HL-60 (cell line): ENCODE measurements at regions not wholly inside any gene's neighbourhood (a gene's known extent, or its start where the extent isn't known, plus 50 kb on each side); places are given as distances from the start of the nearest gene placed in this dataset.

Experiments
- DNase-seq, 2 experiments: peaks; one replicate each; pipeline ENCODE4 v3.0.0-alpha.2; 2010 to 2020; ENCODE audit warnings: low read depth in 1 of 2, low spot score in 1 of 2
- H3K27ac ChIP-seq: fragments of 250-450 bp; sonication (Bioruptor Pico); replicated peaks from 2 replicates; pipeline ENCODE4 v1.5.1; 2020; ENCODE audit warnings: mild to moderate bottlenecking, moderate library complexity
- H3K27me3 ChIP-seq: fragments of 250-450 bp; sonication (Bioruptor Pico); 2 replicates; pipeline ENCODE4 v1.5.1; 2021; ENCODE audit warnings: mild to moderate bottlenecking, moderate library complexity; ENCODE audit not compliant: insufficient read depth, poor library complexity, severe bottlenecking
- H3K4me3 ChIP-seq: replicated peaks from 2 replicates; pipeline ENCODE4 v1.5.1; 2011; ENCODE audit warnings: mild to moderate bottlenecking, control low read depth, low read length; ENCODE audit not compliant: insufficient read depth
- GABPA ChIP-seq: IDR thresholded peaks from 2 replicates; pipeline ENCODE4 v1.6.1; 2012; ENCODE audit warnings: low read depth
- POLR2AphosphoS5 ChIP-seq: IDR thresholded peaks from 2 replicates; pipeline ENCODE4 v1.6.1; 2012; ENCODE audit warnings: low read depth
- SPI1 ChIP-seq: IDR thresholded peaks from 2 replicates; pipeline ENCODE4 v1.6.1; 2012; ENCODE audit warnings: low read depth, mild to moderate bottlenecking, borderline replicate concordance
- TF ChIP-seq, protein P1 (sequence below): IDR thresholded peaks from one replicate; pipeline ENCODE4 v1.5.1; 2011; ENCODE audit warnings: low read length, control low read depth, inconsistent platforms; ENCODE audit not compliant: insufficient read depth
- TF ChIP-seq, protein P2 (sequence below): IDR thresholded peaks from 2 replicates; pipeline ENCODE4 v1.6.1; 2012; ENCODE audit warnings: low read depth; ENCODE audit not compliant: insufficient replicate concordance

DNA sequence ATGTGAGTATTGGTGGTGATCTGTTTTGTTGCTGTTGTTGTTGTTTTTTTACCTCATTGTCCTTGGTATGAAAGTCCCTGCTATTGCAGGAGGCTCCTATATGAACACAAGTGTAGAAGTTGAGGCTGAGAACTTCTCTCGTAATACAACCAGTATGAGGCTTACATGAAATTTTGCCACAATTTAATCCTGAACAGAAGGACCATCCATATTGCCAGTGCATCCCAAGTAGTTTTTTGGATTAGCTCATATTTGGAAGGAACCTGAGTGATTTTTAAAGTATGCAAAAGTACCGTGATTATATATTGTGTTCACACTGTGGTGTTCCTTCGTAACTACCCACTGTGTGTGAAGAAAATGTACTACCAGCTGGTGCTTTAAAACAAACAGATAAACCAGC lies 2095.5 kb upstream of the WWC1 start:
- DNase-seq, result no peak
- no peak overlapping the region for H3K4me3 ChIP-seq
- TF ChIP-seq SPI1, result no peak
- TF ChIP-seq, protein P1, sequence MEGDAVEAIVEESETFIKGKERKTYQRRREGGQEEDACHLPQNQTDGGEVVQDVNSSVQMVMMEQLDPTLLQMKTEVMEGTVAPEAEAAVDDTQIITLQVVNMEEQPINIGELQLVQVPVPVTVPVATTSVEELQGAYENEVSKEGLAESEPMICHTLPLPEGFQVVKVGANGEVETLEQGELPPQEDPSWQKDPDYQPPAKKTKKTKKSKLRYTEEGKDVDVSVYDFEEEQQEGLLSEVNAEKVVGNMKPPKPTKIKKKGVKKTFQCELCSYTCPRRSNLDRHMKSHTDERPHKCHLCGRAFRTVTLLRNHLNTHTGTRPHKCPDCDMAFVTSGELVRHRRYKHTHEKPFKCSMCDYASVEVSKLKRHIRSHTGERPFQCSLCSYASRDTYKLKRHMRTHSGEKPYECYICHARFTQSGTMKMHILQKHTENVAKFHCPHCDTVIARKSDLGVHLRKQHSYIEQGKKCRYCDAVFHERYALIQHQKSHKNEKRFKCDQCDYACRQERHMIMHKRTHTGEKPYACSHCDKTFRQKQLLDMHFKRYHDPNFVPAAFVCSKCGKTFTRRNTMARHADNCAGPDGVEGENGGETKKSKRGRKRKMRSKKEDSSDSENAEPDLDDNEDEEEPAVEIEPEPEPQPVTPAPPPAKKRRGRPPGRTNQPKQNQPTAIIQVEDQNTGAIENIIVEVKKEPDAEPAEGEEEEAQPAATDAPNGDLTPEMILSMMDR, result no peak
- TF ChIP-seq, protein P2, sequence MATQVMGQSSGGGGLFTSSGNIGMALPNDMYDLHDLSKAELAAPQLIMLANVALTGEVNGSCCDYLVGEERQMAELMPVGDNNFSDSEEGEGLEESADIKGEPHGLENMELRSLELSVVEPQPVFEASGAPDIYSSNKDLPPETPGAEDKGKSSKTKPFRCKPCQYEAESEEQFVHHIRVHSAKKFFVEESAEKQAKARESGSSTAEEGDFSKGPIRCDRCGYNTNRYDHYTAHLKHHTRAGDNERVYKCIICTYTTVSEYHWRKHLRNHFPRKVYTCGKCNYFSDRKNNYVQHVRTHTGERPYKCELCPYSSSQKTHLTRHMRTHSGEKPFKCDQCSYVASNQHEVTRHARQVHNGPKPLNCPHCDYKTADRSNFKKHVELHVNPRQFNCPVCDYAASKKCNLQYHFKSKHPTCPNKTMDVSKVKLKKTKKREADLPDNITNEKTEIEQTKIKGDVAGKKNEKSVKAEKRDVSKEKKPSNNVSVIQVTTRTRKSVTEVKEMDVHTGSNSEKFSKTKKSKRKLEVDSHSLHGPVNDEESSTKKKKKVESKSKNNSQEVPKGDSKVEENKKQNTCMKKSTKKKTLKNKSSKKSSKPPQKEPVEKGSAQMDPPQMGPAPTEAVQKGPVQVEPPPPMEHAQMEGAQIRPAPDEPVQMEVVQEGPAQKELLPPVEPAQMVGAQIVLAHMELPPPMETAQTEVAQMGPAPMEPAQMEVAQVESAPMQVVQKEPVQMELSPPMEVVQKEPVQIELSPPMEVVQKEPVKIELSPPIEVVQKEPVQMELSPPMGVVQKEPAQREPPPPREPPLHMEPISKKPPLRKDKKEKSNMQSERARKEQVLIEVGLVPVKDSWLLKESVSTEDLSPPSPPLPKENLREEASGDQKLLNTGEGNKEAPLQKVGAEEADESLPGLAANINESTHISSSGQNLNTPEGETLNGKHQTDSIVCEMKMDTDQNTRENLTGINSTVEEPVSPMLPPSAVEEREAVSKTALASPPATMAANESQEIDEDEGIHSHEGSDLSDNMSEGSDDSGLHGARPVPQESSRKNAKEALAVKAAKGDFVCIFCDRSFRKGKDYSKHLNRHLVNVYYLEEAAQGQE, result no peak
- TF ChIP-seq GABPA, result no peak
- no peak for TF ChIP-seq POLR2AphosphoS5
- H3K27me3 ChIP-seq, result no peaks in the 10 kb centered on the region
- no peak overlapping the region for H3K27ac ChIP-seq

DNA sequence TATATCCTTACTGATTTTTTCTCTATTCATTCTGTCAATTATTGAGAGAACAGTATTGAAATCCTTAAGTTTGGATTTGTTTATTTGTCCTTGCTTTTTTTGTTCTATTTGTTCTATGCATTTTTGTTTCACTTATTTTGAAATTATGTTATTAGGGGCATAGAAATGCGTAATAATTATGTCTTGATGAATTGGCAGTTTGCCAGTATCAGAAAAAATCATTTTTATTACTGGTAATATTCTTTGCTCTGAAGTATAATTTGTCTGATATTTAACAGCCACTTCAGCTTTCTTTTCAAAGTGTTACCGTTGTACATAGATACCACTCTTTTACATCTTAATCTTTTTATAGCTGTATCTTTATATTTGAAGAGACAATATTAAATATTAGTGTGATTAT lies 2090.9 kb upstream of the WWC1 start:
- Histone ChIP-seq H3K4me3 (no peak overlapping the region), H3K27me3 (no peaks in the 10 kb centered on the region), H3K27ac (no peak overlapping the region)
- no peak for DNase-seq
- no peak for TF ChIP-seq SPI1

DNA sequence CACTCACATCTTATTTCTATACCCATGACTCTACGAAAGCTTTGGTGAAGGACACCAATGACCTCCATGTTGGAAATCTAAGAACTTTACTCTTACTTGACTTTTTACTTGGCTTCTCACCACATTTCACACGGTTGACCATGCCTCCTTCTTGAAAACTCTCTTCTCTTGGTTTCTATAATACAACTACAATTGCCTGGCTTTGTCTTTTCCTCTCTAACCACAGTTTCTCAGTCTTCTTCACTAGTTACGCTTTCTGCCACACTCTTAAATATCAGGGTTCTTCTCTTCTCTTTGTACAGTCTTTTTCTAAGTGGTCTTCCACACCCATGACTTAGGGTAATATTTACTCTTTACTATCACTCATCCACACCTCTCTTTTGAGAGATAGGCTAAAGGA lies 2079.8 kb upstream of the WWC1 start:
- no peak overlapping the region for H3K4me3 ChIP-seq
- no peak overlapping the region for H3K27ac ChIP-seq
- DNase-seq, result no peak
- H3K27me3 ChIP-seq, result no peaks in the 10 kb centered on the region
- TF ChIP-seq SPI1 (no peak), POLR2AphosphoS5 (no peak), GABPA (no peak)
- TF ChIP-seq, protein P1, result no peak
- TF ChIP-seq, protein P2, result no peak

- H3K4me3 ChIP-seq, result no peak overlapping the region
- H3K27ac ChIP-seq, result no peak overlapping the region
- no peak for DNase-seq
- no peak for TF ChIP-seq SPI1
- TF ChIP-seq, protein P2, result no peak
- TF ChIP-seq POLR2AphosphoS5, result no peak
- no peak for TF ChIP-seq GABPA
- TF ChIP-seq, protein P1, result no peak
- no peaks in the 10 kb centered on the region for H3K27me3 ChIP-seq
Observed at GRCh38 chr5:166236327-166236726, 2055.1 kb upstream of the WWC1 start.
